ENCODE measurements at regions not wholly inside any gene's neighbourhood (a gene's known extent, or its start where the extent isn't known, plus 50 kb on each side); places are given as distances from the start of the nearest gene placed in this dataset.

- no peaks in the 10 kb centered on the region for H3K27me3 Mint-ChIP-seq
- H3K4me3 Mint-ChIP-seq, result no peak overlapping the region
- H3K36me3 Mint-ChIP-seq (ENCODE audit: low read depth), result no peaks in the 10 kb centered on the region
- TF ChIP-seq, protein P1, sequence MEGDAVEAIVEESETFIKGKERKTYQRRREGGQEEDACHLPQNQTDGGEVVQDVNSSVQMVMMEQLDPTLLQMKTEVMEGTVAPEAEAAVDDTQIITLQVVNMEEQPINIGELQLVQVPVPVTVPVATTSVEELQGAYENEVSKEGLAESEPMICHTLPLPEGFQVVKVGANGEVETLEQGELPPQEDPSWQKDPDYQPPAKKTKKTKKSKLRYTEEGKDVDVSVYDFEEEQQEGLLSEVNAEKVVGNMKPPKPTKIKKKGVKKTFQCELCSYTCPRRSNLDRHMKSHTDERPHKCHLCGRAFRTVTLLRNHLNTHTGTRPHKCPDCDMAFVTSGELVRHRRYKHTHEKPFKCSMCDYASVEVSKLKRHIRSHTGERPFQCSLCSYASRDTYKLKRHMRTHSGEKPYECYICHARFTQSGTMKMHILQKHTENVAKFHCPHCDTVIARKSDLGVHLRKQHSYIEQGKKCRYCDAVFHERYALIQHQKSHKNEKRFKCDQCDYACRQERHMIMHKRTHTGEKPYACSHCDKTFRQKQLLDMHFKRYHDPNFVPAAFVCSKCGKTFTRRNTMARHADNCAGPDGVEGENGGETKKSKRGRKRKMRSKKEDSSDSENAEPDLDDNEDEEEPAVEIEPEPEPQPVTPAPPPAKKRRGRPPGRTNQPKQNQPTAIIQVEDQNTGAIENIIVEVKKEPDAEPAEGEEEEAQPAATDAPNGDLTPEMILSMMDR (IDR thresholded peaks at IDR 0.05), result no peak
- H3K9me3 Mint-ChIP-seq, result no peaks in the 10 kb centered on the region
- Histone ChIP-seq H3K27ac (ENCODE audit: low read depth in 1 of 2, low read length in 2 of 2) (no peak overlapping the region), H3K9me3 (ENCODE audit: control insufficient read depth in 1 of 2, insufficient read depth in 1 of 2, low read length in 2 of 2) (no peaks in the 10 kb centered on the region), H3K4me1 (ENCODE audit: insufficient read depth, low read length) (no peaks in the 10 kb centered on the region), H3K36me3 (ENCODE audit: insufficient read depth, low read length) (no peaks in the 10 kb centered on the region), H3K27me3 (ENCODE audit: control insufficient read depth in 1 of 2, insufficient read depth in 2 of 2, low read length in 2 of 2) (no peaks in the 10 kb centered on the region), H3K4me3 (ENCODE audit: low read length) (no peak overlapping the region)
- ChIA-PET POLR2A (no interaction called here), CTCF (no interaction called here)
- no peak for DNase-seq
- H3K4me1 Mint-ChIP-seq (ENCODE audit: low read depth), result no peaks in the 10 kb centered on the region
- no peak for ATAC-seq (ENCODE audit: poor library complexity)
- H3K27ac Mint-ChIP-seq, result no peak overlapping the region
- intact Hi-C loops (cut with DNase I, micrococcal nuclease), result no loop called here
Measured at GRCh38 chr9:26755476-26755875, 137.1 kb downstream of the CAAP1 start.

- CTCF ChIA-PET, result no interaction called here
- no peaks in the 10 kb centered on the region for H3K27me3 ChIP-seq (ENCODE audit: control insufficient read depth in 1 of 2, insufficient read depth in 2 of 2, low read length in 2 of 2)
Measured at GRCh38 chr9:26754509-26755164, 138.0 kb downstream of the CAAP1 start.

DNA sequence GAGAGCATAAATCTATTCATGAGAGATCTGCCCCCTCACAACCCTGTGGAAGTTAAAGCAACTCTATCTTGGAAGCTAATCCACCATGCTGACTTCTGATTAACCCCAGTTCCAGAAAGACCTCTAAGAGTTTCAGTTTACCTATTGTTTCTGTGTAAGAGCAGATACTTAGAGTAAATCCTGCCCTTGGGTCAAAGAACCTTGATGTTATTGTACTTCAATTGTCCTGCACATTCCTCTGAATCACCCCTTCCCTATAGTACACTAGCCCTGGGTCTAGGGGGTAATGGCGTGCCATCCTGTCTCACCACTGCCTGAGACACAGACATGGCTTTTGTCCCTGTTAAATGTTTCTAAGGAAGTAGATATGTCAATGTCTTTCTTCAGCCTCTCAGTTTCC is 138.6 kb downstream of the CAAP1 start:
- no peak for DNase-seq
- Mint-ChIP-seq H3K4me1 (ENCODE audit: low read depth) (no peaks in the 10 kb centered on the region), H3K4me3 (no peak overlapping the region), H3K36me3 (ENCODE audit: low read depth) (no peaks in the 10 kb centered on the region), H3K9me3 (no peaks in the 10 kb centered on the region), H3K27ac (no peak overlapping the region), H3K27me3 (no peaks in the 10 kb centered on the region)
- no peak overlapping the region for H3K4me3 ChIP-seq (ENCODE audit: low read length)
- TF ChIP-seq, protein P1 (IDR thresholded peaks at IDR 0.05), result no peak
- no peaks in the 10 kb centered on the region for H3K27me3 ChIP-seq (ENCODE audit: control insufficient read depth in 1 of 2, insufficient read depth in 2 of 2, low read length in 2 of 2)
- POLR2A ChIA-PET, result no interaction called here
- H3K27ac ChIP-seq (ENCODE audit: low read depth in 1 of 2, low read length in 2 of 2), result no peak overlapping the region
- H3K4me1 ChIP-seq (ENCODE audit: insufficient read depth, low read length), result no peaks in the 10 kb centered on the region
- intact Hi-C loops (cut with DNase I, micrococcal nuclease), result no loop called here
- H3K36me3 ChIP-seq (ENCODE audit: insufficient read depth, low read length), result no peaks in the 10 kb centered on the region
- CTCF ChIA-PET, result no interaction called here
- ATAC-seq (ENCODE audit: poor library complexity), result no peak
- H3K9me3 ChIP-seq (ENCODE audit: control insufficient read depth in 1 of 2, insufficient read depth in 1 of 2, low read length in 2 of 2), result no peaks in the 10 kb centered on the region

More at GRCh38 chr9:26754509-26755164, 138.0 kb downstream of the CAAP1 start:
- DNase-seq, result no peak
- Mint-ChIP-seq H3K36me3 (ENCODE audit: low read depth) (no peaks in the 10 kb centered on the region), H3K9me3 (no peaks in the 10 kb centered on the region), H3K4me1 (ENCODE audit: low read depth) (no peaks in the 10 kb centered on the region), H3K27me3 (no peaks in the 10 kb centered on the region), H3K4me3 (no peak overlapping the region), H3K27ac (no peak overlapping the region)
- no peaks in the 10 kb centered on the region for H3K9me3 ChIP-seq (ENCODE audit: control insufficient read depth in 1 of 2, insufficient read depth in 1 of 2, low read length in 2 of 2)
- ATAC-seq (ENCODE audit: poor library complexity), result no peak
- TF ChIP-seq, protein P1 (IDR thresholded peaks at IDR 0.05), result no peak
- no peaks in the 10 kb centered on the region for H3K36me3 ChIP-seq (ENCODE audit: insufficient read depth, low read length)
- no peaks in the 10 kb centered on the region for H3K4me1 ChIP-seq (ENCODE audit: insufficient read depth, low read length)
- POLR2A ChIA-PET, result no interaction called here
- H3K4me3 ChIP-seq (ENCODE audit: low read length), result no peak overlapping the region
- intact Hi-C loops (cut with DNase I, micrococcal nuclease), result no loop called here
- H3K27ac ChIP-seq (ENCODE audit: low read depth in 1 of 2, low read length in 2 of 2), result no peak overlapping the region

All from CD4-positive, alpha-beta T cell (primary cell).